ENCODE measurements at regions not wholly inside any gene's neighbourhood (a gene's known extent, or its start where the extent isn't known, plus 50 kb on each side); places are given as distances from the start of the nearest gene placed in this dataset.
"Not testable (repeated sequence)": the region's sequence is repeated elsewhere in the genome, so short reads cannot be mapped to it uniquely, and the experiment has no call there.

DNA sequence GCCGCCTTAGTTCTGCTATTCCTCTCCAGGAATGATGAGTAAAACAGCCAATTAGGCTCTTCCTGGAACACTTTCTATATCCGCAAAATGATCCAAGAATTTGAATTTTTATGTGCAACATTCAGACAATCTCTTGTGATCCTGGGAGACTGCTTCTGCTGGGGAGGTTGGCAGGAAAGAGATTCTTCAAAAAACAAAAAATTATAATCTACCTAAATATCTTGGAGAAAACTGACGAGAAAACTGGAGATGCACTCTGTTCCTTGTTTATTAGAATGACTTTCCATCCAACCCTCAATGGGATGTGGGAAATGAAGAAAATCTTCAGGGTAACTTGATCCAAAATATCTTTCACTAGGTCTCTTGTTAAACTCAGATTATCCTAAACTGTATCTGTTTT lies 346.3 kb upstream of the UBE2E2 start:
- H3K4me3 ChIP-seq (ENCODE audit: low read depth, low read length): no peak overlapping the region

DNA sequence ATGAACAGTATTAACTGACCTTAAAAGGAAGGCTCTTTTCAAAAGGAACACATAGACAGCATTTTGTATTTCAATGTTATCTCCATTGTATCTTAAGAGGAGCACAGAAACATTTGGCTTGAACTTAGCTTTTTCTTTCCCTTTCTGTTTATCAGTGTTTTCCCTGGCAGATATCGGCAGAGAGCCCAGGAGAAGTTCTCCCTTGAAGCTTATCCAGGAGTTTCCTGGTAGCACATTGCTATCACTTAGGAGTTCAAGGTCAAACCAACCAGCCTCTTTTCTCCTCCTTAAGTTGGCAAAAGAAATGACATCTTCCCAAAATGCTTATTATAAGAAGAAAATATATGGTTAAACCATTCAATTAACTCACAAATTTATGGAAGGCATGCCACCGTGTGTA lies 344.6 kb upstream of the UBE2E2 start:
- H3K4me3 ChIP-seq (ENCODE audit: low read depth, low read length): no peak overlapping the region

DNA sequence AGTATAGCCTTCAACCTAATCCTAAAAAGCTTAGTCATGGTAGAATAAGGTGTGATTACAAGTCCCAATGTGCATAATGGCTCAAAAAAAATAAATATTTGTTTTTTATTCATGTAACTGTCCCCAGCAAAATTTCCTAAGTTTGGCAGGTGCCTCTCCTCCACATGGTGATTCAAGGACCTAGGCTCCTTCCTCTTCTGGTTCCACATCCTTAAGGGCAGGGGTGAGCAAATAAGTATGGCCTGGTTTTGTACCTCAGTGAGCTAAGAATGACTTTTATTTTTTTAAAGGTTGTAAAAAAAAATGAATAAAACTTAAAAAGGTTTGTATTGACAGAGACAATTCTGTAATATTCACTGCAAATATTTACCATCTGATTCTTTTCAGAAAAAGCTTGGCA lies 343.5 kb upstream of the UBE2E2 start:
- no peak overlapping the region for H3K4me3 ChIP-seq (ENCODE audit: low read depth, low read length)

DNA sequence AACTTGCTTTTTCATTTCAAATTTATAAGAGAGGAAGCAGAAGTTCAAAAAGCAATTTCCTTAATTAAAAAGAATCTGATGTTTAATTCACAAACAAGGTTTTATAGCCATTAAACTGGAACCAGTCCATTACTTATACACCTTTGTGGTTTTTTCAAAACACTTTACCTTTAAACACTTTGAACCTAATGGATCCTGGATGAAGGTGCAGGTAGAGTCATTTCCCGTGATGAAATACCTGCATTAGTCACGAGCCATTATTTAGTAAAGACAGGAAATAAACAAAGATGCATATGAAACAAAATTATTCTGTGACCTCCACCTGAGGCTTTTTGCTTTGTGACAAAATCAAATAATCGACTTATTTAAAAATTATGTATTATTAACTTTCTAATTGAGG lies 341.7 kb upstream of the UBE2E2 start:
- no peak overlapping the region for H3K4me3 ChIP-seq (ENCODE audit: low read depth, low read length)

DNA sequence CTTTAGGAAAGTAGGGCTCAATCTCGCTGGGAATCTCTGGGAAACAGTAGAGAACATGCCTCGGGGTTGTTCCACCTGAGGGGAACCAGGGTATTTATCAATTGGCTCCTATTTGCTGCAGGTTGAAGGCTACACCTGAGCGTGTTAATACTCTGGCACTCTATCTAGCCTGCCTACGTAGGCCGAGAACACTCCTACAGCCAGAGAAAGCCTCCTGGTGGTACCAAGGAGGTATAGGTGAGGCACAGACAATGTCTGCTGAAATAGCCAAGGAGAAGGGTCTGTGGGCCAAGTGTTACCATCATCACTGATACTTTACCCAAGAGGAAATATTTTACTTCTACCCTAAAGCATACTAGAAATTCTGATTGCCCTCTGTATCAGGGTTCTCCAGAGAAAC lies 341.0 kb upstream of the UBE2E2 start:
- no peak overlapping the region for H3K4me3 ChIP-seq (ENCODE audit: low read depth, low read length)

DNA sequence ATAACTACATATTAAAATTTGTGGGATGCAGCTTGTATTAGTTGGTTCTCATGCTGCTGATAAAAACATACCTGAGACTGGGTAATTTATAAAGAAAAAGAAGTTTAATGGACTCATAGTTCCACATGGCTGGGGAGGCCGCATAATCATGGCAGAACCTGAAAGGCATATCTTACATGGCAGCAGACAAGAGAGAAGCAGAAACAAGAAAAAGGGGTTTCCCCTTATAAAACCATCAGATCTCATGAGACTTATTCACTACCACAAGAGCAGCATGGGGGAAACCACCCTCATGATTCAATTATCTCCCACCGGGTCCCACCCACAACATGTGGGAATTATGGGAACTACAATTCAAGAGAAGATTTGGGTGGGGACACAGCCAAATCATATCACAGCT lies 320.3 kb upstream of the UBE2E2 start:
- not testable (repeated sequence) for H3K4me3 ChIP-seq (ENCODE audit: low read depth, low read length)

DNA sequence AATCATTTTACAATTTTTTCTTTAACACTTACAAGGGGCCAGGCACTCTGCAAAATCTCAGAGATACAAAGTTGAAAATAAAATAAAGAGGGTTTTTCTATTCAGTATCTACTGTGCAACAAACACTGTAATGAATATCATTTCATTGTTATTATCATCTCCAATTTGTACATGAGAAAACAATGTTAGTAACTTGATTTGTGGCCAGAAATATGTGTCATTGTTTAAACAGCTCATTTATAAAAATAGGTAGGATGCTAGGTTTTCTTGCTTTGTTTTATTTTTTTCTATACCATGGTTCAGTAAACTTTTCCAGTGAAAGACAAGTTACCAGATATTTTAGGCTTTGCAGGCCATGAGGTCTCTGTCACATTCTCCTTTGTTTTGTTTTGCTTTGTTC lies 318.1 kb upstream of the UBE2E2 start:
- H3K4me3 ChIP-seq (ENCODE audit: low read depth, low read length): no peak overlapping the region

DNA sequence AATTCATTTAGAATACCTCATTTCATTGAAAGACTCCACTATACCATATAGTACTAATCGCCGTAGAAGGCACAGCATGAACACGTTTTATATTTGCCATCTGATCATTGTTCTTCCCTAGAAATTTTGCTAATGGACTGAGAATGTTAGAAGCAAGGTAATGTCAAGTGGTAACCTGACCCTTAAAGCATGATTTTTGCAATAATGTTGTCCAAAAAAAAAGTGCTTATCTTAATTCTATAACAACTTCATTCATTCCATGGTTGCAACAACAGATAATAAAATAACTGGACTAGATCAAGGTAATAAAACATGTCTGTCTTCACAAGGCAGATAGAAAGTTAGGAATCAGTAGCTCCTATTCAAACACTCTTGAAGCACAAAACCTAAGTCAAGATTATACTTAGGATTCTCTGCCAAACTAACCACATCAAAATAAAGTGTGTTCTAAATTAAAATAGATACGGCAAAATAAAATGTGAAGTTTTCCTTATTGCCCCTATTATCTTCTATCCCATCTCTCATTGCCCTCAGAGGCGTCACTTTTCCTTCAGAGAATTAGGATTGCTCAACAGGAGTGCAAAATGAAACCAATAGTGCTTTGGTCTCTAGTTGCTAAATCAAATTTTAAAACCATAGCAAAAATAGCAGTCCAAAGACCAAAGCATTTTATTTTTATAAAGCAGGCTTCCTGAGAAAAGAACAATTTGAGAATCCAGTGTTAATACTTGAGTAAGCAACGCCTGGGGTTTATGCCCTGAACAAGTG lies 317.4 kb upstream of the UBE2E2 start:
- no peak overlapping the region for H3K4me3 ChIP-seq (ENCODE audit: low read depth, low read length)

DNA sequence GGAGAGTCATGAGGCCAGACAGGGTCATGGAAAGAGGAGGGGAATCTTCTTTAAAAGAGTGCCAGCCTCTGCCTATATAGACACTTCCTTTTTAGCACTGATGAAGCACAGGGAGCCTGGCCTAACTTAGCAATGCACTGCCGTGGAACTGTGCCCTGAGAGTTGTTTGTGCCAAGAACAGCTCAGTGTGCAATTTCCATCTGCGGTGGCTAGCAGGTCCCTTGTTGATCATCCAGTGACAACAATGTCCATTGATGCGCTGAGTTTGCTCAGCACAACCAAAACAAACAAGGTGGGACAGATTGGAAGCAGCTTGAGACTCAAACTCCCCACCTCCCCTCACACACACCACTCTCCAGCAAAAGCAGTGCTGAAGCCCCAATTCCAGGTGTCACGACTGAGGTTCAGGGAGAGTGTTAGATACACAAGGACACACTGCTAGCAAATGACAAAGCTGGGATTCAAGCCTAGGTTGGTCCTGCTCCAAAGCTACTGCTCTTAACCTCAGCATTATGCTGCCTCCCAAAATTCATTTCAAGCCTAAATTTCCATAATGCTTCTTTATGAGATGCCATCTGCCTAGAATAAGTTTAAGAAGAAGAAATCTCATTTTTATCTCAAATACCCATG lies 316.6 kb upstream of the UBE2E2 start:
- no peak overlapping the region for H3K4me3 ChIP-seq (ENCODE audit: low read depth, low read length)

DNA sequence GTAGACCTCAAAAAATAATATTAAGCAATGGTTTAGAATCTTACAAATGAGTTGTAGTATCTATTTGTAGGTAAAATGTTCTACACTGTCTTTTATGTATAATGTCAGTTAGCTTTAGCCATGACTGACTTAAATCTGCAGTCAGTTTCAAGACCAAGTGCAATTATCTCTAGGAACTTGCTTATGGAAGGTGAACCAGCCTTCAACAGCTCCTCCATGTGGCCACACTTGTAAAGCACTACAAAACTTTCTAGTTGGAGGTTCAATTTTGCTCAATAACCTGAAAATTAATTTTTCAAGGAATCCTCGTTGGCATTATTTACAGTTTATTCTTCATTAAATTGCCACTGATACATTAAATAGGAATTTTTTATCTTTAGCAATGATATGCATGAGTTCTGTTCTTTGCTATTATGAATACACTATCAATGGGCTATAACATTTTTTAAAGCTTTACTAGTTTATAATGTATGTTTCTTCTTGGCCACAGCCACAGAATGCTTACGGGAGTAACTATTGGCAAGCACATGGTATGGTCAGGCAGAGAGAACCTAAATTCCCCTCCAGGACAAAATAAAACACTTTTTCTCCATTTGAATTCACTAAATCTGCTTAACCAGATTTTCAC lies 315.3 kb upstream of the UBE2E2 start:
- H3K4me3 ChIP-seq (ENCODE audit: low read depth, low read length): no peak overlapping the region

DNA sequence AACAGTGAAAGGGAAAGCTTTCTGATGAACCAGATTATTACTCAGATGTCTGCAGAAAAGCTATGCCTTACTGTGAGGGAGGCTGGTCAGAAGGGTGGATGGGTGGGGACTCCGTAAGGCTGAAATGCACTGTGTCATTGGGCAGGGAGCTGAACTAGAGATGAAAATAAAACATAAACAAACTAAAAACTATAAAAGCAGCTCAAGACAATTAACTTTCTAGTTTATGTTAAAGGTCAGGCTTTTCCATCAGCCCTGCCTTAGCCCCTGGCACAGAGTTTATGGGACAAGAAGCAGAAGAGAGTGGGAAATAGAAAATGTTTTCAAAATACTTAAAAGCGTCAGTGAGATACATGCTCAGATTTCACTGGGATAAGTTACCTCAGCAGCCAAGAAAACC lies 310.0 kb upstream of the UBE2E2 start:
- H3K4me3 ChIP-seq (ENCODE audit: low read depth, low read length): no peak overlapping the region

DNA sequence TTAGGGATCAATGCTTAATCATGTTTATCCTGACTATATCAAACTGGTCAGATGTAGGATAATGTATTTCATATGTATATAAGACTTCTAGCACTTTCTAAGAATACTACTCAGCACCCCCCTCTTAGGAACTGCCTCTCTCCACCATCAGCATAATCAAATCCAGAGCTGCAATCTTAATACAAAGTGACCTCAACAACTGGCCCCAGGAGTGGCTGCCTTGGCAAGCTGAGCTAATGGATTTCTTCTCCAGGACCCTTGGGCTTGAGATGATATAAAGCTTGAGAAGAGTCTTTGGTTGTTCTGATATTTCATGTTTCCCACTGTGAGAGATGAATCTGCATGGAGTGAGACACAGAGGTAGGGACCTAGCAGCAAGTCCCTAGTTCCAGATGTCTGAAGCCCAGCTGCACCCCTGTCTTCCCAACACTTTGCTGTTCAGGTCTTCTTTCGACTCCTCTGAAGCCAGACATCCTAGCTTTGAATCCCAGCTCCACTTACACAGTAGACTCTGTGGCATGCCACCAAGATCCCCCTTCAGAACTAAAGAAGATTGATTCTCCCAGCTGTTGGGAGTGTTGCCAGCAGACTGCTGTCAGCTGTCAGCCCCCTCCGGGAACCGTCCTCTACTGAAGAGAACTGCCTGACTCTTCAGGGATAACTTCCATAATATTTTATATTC lies 309.3 kb upstream of the UBE2E2 start:
- no peak overlapping the region for H3K4me3 ChIP-seq (ENCODE audit: low read depth, low read length)

DNA sequence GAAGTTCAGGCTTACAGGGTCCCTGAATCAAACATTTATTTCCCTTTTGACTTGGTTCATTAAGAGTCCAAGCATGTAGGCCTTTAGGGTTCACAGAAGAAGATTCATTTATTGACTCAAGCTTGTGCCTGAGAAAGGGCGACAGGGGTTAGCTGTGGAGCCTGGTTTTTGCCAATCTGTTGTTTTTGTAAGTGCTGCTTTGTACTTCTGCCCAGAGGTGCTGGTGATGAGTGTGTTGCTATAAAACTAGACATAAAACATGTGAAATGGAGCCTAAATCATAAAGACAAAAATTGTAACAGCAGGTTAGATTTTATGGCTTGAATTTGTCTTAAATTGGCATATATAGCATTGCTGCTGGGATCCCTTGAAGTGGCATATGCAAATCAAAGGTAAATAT lies 308.3 kb upstream of the UBE2E2 start:
- H3K4me3 ChIP-seq (ENCODE audit: low read depth, low read length): no peak overlapping the region

DNA sequence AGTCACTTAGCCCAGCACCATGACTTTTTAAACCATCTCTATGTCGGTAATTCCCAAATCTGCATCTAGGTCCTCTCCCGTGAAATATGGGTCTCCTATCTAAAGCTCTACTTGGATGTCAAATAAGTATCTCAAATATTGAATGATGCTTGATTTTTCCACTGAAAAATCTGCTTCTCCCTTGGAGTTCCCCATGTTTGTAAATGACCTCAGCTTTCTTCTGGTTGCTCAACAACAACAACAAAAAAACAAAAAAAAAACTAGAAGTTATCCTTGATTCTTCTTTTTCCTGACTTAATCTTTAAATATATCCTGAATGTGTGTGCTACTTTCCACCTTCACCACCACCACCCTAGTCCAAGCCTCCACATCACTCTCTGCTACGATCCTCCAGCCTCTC lies 307.5 kb upstream of the UBE2E2 start:
- H3K4me3 ChIP-seq (ENCODE audit: low read depth, low read length): no peak overlapping the region

DNA sequence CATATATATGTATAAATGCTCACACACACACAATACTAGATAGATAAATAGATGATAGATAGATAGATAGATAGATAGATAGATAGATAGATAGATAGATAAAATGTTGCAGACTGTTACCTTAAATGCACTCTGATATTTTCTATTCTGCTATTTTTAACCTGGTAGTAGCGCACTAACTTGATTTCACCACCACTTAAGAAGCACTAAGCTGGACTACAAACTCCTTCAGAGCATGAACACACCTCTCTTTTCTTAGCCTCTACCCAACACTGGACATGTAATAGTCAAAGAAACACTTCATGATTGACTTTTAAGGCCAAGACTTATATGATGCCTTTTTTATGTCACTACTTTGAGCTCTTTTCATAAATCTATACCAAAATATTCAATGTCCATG lies 304.6 kb upstream of the UBE2E2 start:
- H3K4me3 ChIP-seq (ENCODE audit: low read depth, low read length): no peak overlapping the region

DNA sequence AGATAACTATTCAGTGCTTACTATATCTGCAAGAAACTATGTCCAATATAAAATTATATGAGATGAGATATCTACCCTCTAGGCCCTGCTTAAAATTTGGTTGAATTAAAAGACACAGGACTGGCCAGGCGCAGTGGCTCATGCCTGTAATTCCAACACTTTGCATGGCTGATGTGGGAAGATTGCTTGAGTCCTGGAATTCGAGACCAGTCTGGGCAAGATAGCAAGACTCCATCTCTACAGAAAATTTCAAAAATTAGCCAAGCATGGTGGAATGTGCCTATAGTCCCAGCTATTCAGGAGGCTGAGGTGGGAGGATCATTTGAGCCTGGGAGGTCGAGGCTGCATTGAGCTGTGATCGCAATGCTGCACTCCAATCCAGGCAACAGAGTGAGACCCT lies 303.7 kb upstream of the UBE2E2 start:
- H3K4me3 ChIP-seq (ENCODE audit: low read depth, low read length): no peak overlapping the region

DNA sequence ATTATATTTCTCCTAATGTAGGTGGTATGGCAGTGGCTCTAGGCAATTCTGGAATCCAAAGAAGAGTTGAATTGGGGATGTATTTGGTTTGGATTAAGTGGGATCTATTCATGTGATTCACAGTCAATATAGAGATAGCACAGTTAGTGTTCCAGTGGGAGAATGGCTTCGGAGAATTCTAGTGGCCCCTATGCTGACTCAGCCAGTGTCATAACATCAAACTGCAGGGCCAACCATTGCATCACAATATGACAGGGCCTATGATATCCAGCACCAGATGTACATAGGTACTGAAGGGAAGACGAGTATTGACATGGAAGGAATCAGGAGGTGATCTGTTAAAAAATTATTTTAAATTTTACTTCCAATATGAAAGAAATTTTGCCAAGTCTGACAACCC lies 302.8 kb upstream of the UBE2E2 start:
- H3K4me3 ChIP-seq (ENCODE audit: low read depth, low read length): no peak overlapping the region

DNA sequence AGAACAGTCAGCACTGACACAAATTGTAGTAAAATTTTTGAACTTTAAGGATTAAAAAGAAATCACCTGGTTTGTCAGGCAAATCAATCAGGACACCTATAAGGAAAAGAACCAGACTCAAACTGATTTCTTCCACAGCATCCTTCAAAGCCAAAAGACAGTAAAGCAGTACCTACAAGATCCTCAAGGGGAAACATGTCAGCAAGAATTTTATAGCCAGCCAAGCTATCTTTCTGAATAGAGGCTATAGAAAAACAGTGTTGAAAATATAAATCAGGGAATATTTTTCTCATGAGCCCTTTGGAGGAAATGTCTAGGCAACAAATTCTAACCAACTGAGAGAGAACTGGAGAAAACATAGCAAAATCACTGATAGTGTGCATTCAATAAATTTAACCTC lies 301.4 kb upstream of the UBE2E2 start:
- H3K4me3 ChIP-seq (ENCODE audit: low read depth, low read length): no peak overlapping the region

DNA sequence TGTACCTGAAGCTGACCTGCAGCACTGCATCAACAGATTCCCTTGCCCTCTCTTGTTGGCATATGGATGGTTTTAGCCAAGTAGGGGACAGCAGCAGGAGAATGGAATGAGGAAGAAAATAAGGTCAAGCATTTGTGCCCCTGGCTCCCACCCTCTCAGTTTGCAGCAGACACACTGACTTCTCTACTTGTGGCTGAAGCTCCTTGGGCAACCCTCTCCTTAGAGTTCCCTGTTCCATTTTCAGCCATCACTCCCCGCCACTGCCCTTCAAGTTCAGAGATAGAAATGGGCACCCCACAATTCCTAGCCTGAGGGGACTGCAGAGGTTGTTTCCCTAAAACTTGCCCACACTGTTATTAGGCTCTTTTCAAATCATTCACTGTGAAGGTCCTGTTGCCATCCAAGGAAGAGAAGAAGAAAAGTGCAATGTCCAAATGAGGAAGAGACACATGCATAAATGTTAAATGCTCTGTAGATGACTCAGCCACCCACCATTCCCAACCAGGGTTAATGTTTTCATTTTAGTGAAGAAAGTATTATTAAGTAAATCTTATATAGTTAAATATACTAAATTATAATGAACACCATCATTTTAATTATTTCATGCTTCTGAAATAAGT lies 295.9 kb upstream of the UBE2E2 start:
- H3K4me3 ChIP-seq (ENCODE audit: low read depth, low read length): no peak overlapping the region

DNA sequence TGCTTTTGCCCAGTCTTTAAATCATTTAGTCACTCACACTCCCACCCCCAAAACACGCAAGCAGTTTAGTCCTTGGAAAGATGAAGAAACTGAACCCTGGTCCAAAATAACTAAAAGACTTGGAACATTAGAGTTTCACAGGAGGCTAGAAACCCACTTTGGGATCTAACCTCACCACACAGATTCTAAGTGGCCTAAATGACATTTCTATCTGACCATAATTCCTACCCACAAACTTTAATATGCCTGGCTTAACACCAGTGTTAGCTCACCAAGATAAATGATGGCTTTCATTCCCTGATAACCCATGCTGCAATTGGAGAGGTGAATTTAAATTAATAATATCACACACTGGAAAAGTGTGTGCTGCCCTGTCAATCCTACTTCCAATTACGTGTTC lies 295.3 kb upstream of the UBE2E2 start:
- no peak overlapping the region for H3K4me3 ChIP-seq (ENCODE audit: low read depth, low read length)

DNA sequence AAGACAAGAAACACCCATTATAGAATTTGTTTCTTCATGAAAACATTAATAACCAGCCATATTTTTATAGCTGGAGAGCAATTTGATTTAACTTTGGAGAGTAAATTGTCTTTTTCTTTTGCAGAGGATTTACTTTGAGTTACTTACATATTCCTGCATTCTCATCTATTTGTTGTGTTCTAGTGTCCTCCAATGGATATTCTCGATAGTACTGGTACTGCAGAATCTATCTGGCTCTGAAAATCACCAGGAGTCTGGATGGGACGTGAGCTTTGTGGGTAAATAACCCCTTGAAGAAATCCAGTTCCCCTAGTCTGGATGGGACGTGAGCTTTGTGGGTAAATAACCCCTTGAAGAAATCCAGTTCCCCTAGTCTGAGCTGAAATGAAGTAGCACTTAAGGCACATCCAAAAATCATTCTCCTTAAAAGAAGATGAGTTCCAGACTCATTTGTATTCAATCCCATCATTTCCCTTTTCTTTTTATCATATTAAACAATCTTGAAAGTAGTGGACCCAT lies 294.1 kb upstream of the UBE2E2 start:
- no peak overlapping the region for H3K4me3 ChIP-seq (ENCODE audit: low read depth, low read length)

Data from iPS-11a (cell line).